ENCODE measurements at regions not wholly inside any gene's neighbourhood (a gene's known extent, or its start where the extent isn't known, plus 50 kb on each side); places are given as distances from the start of the nearest gene placed in this dataset.

DNA sequence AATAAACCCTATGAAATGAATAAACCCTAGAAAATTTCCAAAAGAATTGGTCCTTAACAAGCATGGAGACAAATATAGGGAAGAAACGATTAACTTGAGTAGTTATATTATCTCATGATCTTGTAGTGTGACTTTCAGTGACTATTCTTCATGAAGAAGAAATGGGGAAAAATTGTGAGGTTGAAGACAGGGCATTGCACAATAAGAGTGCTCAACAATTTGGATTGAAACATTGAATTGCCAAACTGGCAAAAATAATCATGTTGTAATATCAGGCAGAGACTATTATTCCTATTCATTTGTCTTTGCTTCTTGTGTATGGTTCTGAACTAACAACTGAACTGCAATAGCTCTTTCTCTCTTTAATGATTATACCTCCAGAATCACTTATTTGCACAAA is 605.1 kb downstream of the PCDH7 start:
- H3K4me2 ChIP-seq (ENCODE audit: low read length) = no peak overlapping the region
- no peak overlapping the region for H3K4me3 ChIP-seq (ENCODE audit: low read depth, low read length, poor library complexity, severe bottlenecking)
- H3K9me3 ChIP-seq (ENCODE audit: low read length) = no peaks in the 10 kb centered on the region
- no peaks in the 10 kb centered on the region for H4K20me1 ChIP-seq (ENCODE audit: insufficient read depth, low read length)
- H3K4me1 ChIP-seq (ENCODE audit: insufficient read depth, low read length, severe bottlenecking) = no peaks in the 10 kb centered on the region
- H3K9me2 ChIP-seq (ENCODE audit: low read depth, low read length) = no peaks in the 10 kb centered on the region
- H2AFZ ChIP-seq (ENCODE audit: low read length) = no peak overlapping the region
- no peaks in the 10 kb centered on the region for H3K36me3 ChIP-seq (ENCODE audit: insufficient read depth, low read length)
- no peaks in the 10 kb centered on the region for H3K27me3 ChIP-seq (ENCODE audit: insufficient read depth, low read length)
- H3K9ac ChIP-seq (ENCODE audit: low read length) = no peak overlapping the region
- H3F3A ChIP-seq (ENCODE audit: insufficient read depth, low read length) = no peaks in the 10 kb centered on the region
- no peak overlapping the region for H3K27ac ChIP-seq (ENCODE audit: low read depth, low read length, poor library complexity, severe bottlenecking)
- no peaks in the 10 kb centered on the region for H3K79me2 ChIP-seq (ENCODE audit: insufficient read depth, low read length)
- TF ChIP-seq EZH2 (IDR thresholded peaks at IDR 0.05; ENCODE audit: borderline replicate concordance, low read length) (no peak), CTCF (IDR thresholded peaks at IDR 0.05; ENCODE audit: low read length) (no peak)

GRCh38 chr4:31327031-31327430 is 606.9 kb downstream of the PCDH7 start:
- Histone ChIP-seq H3K79me2 (ENCODE audit: insufficient read depth, low read length) (no peaks in the 10 kb centered on the region), H3K9ac (ENCODE audit: low read length) (no peak overlapping the region), H3K9me2 (ENCODE audit: low read depth, low read length) (no peaks in the 10 kb centered on the region), H4K20me1 (ENCODE audit: insufficient read depth, low read length) (no peaks in the 10 kb centered on the region), H3K4me2 (ENCODE audit: low read length) (no peak overlapping the region), H3K4me3 (ENCODE audit: low read depth, low read length, poor library complexity, severe bottlenecking) (no peak overlapping the region), H3K27ac (ENCODE audit: low read depth, low read length, poor library complexity, severe bottlenecking) (no peak overlapping the region), H2AFZ (ENCODE audit: low read length) (no peak overlapping the region), H3K36me3 (ENCODE audit: insufficient read depth, low read length) (no peaks in the 10 kb centered on the region), H3K4me1 (ENCODE audit: insufficient read depth, low read length, severe bottlenecking) (no peaks in the 10 kb centered on the region), H3K9me3 (ENCODE audit: low read length) (no peaks in the 10 kb centered on the region), H3K27me3 (ENCODE audit: insufficient read depth, low read length) (no peaks in the 10 kb centered on the region), H3F3A (ENCODE audit: insufficient read depth, low read length) (no peaks in the 10 kb centered on the region)
- no peak for TF ChIP-seq EZH2 (IDR thresholded peaks at IDR 0.05; ENCODE audit: borderline replicate concordance, low read length)
- no peak for TF ChIP-seq CTCF (IDR thresholded peaks at IDR 0.05; ENCODE audit: low read length)

DNA sequence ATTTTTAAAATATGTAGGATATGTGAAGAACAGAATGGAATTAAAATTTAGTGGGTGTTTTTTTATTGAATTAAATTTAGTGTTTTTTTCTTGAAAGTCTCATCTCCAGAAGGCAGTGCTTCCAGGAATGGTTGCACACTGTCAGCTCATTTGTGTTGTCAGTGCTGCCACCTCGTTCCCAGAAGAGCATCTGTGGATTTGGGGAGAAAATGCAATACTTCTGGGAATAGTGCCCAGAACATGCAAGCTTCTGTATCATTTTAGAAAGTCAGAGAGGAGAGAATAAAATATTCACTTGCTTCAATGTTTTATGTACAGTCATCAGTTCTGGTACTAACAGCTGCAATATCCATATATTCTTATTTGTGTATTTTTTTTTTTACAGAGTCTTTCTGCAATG is 608.8 kb downstream of the PCDH7 start:
- no peak overlapping the region for H3K9ac ChIP-seq (ENCODE audit: low read length)
- H3K9me3 ChIP-seq (ENCODE audit: low read length) = no peaks in the 10 kb centered on the region
- no peaks in the 10 kb centered on the region for H3K36me3 ChIP-seq (ENCODE audit: insufficient read depth, low read length)
- no peak overlapping the region for H2AFZ ChIP-seq (ENCODE audit: low read length)
- no peak overlapping the region for H3K27ac ChIP-seq (ENCODE audit: low read depth, low read length, poor library complexity, severe bottlenecking)
- H3K9me2 ChIP-seq (ENCODE audit: low read depth, low read length) = no peaks in the 10 kb centered on the region
- no peaks in the 10 kb centered on the region for H3K27me3 ChIP-seq (ENCODE audit: insufficient read depth, low read length)
- H3K79me2 ChIP-seq (ENCODE audit: insufficient read depth, low read length) = no peaks in the 10 kb centered on the region
- no peak overlapping the region for H3K4me3 ChIP-seq (ENCODE audit: low read depth, low read length, poor library complexity, severe bottlenecking)
- H4K20me1 ChIP-seq (ENCODE audit: insufficient read depth, low read length) = no peaks in the 10 kb centered on the region
- H3K4me2 ChIP-seq (ENCODE audit: low read length) = no peak overlapping the region
- H3F3A ChIP-seq (ENCODE audit: insufficient read depth, low read length) = no peaks in the 10 kb centered on the region
- TF ChIP-seq CTCF (IDR thresholded peaks at IDR 0.05; ENCODE audit: low read length) (no peak), EZH2 (IDR thresholded peaks at IDR 0.05; ENCODE audit: borderline replicate concordance, low read length) (no peak)
- H3K4me1 ChIP-seq (ENCODE audit: insufficient read depth, low read length, severe bottlenecking) = no peaks in the 10 kb centered on the region

Data from OCI-LY1 (cell line).